Testis (tissue), 2 donors: ENCODE measurements at regions not wholly inside any gene's neighbourhood (a gene's known extent, or its start where the extent isn't known, plus 50 kb on each side); places are given as distances from the start of the nearest gene placed in this dataset.

Experiments used
- POLR2A ChIP-seq: fragments of 450-650 bp; IDR thresholded peaks from one replicate; pipeline ENCODE4 v1.6.1; 2017; ENCODE audit warnings: antibody characterized with exemption, mild to moderate bottlenecking, moderate library complexity
- TF ChIP-seq, protein P1 (sequence below), 3 experiments: fragments of 450-650 bp in 2 of 3; fragments of 200-600 bp in 1 of 3; sonication (generic) in 1 of 3; IDR thresholded peaks; one replicate each; pipeline ENCODE4 v1.5.1; 2016 to 2019; ENCODE audit warnings: antibody characterized with exemption in 3 of 3, mild to moderate bottlenecking in 2 of 3, moderate library complexity in 1 of 3

DNA sequence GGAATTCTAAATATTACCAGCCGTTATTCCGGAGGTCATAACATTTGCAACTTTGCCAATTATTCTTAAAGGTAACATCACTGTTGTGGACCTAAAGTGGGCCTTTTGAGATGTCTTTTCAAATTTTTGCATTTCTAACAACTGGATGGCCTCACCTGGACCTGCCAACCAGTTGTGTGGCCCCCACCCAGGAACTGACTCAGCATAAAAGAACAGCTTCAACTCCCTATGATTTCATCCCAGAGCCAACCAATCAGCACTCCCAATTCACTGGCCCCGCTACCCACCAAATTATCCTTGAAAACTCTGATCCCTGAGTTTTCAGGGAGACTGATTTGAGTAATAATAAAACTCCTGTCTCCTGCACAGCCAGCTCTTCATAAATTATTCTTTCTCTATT, 489.7 kb upstream of the LMCD1 start:
- TF ChIP-seq, protein P1, sequence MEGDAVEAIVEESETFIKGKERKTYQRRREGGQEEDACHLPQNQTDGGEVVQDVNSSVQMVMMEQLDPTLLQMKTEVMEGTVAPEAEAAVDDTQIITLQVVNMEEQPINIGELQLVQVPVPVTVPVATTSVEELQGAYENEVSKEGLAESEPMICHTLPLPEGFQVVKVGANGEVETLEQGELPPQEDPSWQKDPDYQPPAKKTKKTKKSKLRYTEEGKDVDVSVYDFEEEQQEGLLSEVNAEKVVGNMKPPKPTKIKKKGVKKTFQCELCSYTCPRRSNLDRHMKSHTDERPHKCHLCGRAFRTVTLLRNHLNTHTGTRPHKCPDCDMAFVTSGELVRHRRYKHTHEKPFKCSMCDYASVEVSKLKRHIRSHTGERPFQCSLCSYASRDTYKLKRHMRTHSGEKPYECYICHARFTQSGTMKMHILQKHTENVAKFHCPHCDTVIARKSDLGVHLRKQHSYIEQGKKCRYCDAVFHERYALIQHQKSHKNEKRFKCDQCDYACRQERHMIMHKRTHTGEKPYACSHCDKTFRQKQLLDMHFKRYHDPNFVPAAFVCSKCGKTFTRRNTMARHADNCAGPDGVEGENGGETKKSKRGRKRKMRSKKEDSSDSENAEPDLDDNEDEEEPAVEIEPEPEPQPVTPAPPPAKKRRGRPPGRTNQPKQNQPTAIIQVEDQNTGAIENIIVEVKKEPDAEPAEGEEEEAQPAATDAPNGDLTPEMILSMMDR (IDR thresholded peaks at IDR 0.05), result no peak
- TF ChIP-seq POLR2A, result no peak
